ENCODE measurements at regions not wholly inside any gene's neighbourhood (a gene's known extent, or its start where the extent isn't known, plus 50 kb on each side); places are given as distances from the start of the nearest gene placed in this dataset.
"Not testable (repeated sequence)": the region's sequence is repeated elsewhere in the genome, so short reads cannot be mapped to it uniquely, and the experiment has no call there.

DNA sequence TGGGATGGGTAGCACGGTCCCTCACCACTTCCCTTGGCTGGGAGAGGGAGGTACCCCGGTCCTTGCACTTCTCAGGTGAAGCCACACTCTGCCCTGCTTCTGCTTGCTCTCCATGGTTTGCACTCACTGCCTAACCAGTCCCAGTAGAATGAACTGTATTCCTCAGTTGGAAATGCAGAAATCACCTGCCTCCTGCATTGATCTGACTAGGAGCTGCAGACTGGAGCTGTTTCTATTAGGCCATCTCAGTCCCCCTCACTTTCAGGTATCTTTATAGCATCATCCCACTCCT is 264.9 kb downstream of the ZWINT start:
- Histone ChIP-seq H3K36me3 (no peaks in the 10 kb centered on the region), H3K27ac (replicated peaks in 1 of 4) (no peak overlapping the region), H3K9me3 (peaks cover 0 to 2% (median 0%) of the 10 kb centered on the region in 4 donors), H3K27me3 (no peaks in the 10 kb centered on the region), H3K4me1 (no peaks in the 10 kb centered on the region), H3K4me3 (no peak overlapping the region)
- no peak for DNase-seq (ENCODE audit: extremely low spot score)
- intact Hi-C loops (cut with DNase I) = no loop called here
- WGBS = 83% methylated on average over 2 of the region's 2 CpGs
- TF ChIP-seq, protein P1, sequence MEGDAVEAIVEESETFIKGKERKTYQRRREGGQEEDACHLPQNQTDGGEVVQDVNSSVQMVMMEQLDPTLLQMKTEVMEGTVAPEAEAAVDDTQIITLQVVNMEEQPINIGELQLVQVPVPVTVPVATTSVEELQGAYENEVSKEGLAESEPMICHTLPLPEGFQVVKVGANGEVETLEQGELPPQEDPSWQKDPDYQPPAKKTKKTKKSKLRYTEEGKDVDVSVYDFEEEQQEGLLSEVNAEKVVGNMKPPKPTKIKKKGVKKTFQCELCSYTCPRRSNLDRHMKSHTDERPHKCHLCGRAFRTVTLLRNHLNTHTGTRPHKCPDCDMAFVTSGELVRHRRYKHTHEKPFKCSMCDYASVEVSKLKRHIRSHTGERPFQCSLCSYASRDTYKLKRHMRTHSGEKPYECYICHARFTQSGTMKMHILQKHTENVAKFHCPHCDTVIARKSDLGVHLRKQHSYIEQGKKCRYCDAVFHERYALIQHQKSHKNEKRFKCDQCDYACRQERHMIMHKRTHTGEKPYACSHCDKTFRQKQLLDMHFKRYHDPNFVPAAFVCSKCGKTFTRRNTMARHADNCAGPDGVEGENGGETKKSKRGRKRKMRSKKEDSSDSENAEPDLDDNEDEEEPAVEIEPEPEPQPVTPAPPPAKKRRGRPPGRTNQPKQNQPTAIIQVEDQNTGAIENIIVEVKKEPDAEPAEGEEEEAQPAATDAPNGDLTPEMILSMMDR (IDR thresholded peaks at IDR 0.05) = no peak
- TF ChIP-seq POLR2AphosphoS5 (IDR thresholded peaks at IDR 0.05) (no peak), POLR2A (IDR thresholded peaks at IDR 0.05; ENCODE audit: low read depth) (no peak), EP300 (IDR thresholded peaks at IDR 0.05) (no peak)

DNA sequence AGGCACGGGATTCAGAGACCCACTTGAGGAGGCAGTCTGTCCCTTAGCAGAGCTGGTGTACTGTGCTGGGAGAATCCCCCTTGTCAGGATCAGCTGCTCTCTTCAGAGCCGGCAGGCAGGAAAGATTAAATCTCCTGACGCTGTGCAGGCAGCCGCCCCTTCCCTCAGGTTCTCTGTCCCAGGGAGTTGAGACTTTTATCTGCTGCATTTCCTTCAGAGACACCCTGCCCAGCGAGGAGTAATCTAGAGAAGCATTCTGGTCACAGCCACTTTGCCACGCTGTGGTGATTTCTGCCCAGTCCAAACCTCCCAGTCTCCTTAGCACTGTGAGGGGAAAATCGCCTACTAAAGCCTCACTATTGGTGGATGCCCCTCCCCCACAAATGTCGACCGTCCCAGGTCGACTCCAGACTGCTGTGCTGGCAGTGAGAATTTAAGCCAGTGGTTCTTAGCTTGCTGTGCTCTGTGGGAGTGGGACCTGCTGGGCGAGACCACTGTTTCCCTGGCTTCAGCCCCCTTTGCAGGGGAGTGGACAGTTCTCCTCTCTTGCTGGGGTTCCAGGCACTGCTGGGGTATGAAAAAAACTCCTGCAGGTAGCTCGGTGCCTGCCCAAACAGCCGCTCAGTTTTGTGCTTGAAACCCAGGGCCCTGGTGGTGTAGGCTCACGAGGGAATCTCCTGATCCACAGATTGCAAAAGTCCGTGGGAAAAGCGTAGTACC is 265.4 kb downstream of the ZWINT start:
- Histone ChIP-seq H3K4me3 (no peak overlapping the region), H3K27ac (replicated peaks in 1 of 4) (no peak overlapping the region), H3K36me3 (no peaks in the 10 kb centered on the region), H3K9me3 (peaks cover 0 to 7% (median 0%) of the 10 kb centered on the region in 4 donors), H3K27me3 (no peaks in the 10 kb centered on the region), H3K4me1 (no peaks in the 10 kb centered on the region)
- TF ChIP-seq POLR2A (IDR thresholded peaks at IDR 0.05; ENCODE audit: low read depth) = no peak
- TF ChIP-seq, protein P1 (IDR thresholded peaks at IDR 0.05) = no peak
- no peak for TF ChIP-seq POLR2AphosphoS5 (IDR thresholded peaks at IDR 0.05)
- no peak for TF ChIP-seq EP300 (IDR thresholded peaks at IDR 0.05)
- intact Hi-C loops (cut with DNase I) = no loop called here
- DNase-seq (ENCODE audit: extremely low spot score) = no peak
- 82% methylated on average over 7 of the region's 16 CpGs for WGBS

DNA sequence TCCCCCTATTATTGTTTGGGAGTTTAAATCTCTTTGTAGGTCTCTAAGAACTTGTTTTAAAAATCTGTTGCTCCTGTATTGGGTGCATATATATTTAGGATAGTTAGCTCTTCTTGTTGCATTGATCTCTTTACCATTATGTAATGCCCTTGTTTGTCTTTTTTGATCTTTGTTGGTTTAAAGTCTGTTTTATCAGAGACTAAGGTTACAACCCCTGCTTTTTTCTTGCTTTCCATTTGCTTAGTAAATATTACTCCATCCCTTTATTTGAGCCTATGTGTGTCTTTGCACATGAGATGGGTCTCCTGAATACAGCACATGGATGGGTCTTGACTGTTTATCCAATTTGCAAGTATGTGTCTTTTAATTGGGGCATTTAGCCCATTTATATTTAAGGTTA is 267.4 kb downstream of the ZWINT start:
- H3K27ac ChIP-seq (replicated peaks in 1 of 4); intact Hi-C loops (cut with DNase I); DNase-seq (ENCODE audit: extremely low spot score); H3K27me3 ChIP-seq; H3K36me3 ChIP-seq; H3K4me3 ChIP-seq; H3K9me3 ChIP-seq; H3K4me1 ChIP-seq: not testable (repeated sequence)

DNA sequence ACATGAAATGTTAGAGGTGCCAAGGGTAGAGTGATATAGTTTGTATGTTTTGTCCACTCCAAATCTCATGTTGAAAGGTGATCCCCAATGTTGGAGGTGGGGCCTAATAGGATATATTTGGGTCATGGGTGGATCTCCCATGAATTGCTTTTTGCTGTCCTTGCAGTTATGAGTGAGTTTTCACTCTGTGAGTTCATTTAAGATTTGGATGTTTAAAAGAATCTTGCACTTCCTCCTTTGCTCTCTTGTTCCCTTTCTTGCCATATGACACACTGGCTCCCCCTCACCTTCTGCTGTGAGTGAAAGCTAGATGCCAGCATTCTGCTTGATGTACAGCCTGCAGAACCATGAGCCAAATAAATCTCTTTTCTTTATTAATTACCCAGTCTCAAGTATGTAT is 269.2 kb downstream of the ZWINT start:
- Histone ChIP-seq H3K27ac (replicated peaks in 1 of 4) (no peak overlapping the region), H3K27me3 (no peaks in the 10 kb centered on the region), H3K4me1 (no peaks in the 10 kb centered on the region), H3K9me3 (peaks cover 0 to 9% (median 0%) of the 10 kb centered on the region in 4 donors), H3K36me3 (no peaks in the 10 kb centered on the region), H3K4me3 (no peak overlapping the region)
- DNase-seq (ENCODE audit: extremely low spot score) = no peak
- TF ChIP-seq POLR2AphosphoS5 (IDR thresholded peaks at IDR 0.05) (no peak), POLR2A (IDR thresholded peaks at IDR 0.05; ENCODE audit: low read depth) (no peak), EP300 (IDR thresholded peaks at IDR 0.05) (no peak)
- TF ChIP-seq, protein P1 (IDR thresholded peaks at IDR 0.05) = no peak
- intact Hi-C loops (cut with DNase I) = no loop called here

DNA sequence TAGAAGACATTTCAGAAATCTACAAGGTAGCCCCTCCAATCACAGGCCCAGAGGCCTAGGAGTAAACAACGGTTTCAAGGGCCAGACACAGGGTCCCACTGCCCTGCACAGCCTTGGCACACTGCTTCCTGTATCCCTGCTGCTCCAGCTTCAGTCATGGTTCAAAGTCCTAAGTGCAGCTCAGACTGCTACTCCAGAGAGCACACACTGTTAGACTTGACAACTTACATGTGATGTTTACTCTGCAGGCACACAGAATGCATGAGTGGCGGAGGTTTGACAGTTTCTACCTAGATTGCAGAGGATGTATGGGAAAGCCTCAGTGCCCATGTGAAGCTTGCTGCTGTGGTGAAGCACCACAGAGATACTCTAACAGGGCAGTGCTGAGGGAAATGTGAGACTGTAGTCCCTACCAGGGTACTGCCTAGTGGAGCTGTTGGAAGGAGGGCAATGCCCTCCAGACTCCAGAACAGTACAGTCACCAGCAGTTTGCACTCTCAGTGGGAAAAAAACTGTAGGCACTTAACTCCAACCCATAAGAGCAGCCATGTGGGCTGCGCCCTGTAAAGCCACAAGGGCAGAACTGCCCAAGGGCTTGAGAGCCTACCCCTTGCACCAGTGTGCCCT is 270.0 kb downstream of the ZWINT start:
- intact Hi-C loops (cut with DNase I) = no loop called here
- WGBS = 76% methylated on average over 1 of the region's 3 CpGs
- Histone ChIP-seq H3K4me3 (no peak overlapping the region), H3K9me3 (peaks cover 0 to 9% (median 0%) of the 10 kb centered on the region in 4 donors), H3K27me3 (no peaks in the 10 kb centered on the region), H3K36me3 (no peaks in the 10 kb centered on the region), H3K4me1 (no peaks in the 10 kb centered on the region), H3K27ac (replicated peaks in 1 of 4) (no peak overlapping the region)
- no peak for DNase-seq (ENCODE audit: extremely low spot score)
- TF ChIP-seq, protein P1 (IDR thresholded peaks at IDR 0.05) = no peak
- TF ChIP-seq EP300 (IDR thresholded peaks at IDR 0.05) (no peak), POLR2A (IDR thresholded peaks at IDR 0.05; ENCODE audit: low read depth) (no peak), POLR2AphosphoS5 (IDR thresholded peaks at IDR 0.05) (no peak)
